ENCODE measurements at regions not wholly inside any gene's neighbourhood (a gene's known extent, or its start where the extent isn't known, plus 50 kb on each side); places are given as distances from the start of the nearest gene placed in this dataset.
A peak's percentile ranks its signal among the peaks of the same experiment; 100 is the strongest.

DNA sequence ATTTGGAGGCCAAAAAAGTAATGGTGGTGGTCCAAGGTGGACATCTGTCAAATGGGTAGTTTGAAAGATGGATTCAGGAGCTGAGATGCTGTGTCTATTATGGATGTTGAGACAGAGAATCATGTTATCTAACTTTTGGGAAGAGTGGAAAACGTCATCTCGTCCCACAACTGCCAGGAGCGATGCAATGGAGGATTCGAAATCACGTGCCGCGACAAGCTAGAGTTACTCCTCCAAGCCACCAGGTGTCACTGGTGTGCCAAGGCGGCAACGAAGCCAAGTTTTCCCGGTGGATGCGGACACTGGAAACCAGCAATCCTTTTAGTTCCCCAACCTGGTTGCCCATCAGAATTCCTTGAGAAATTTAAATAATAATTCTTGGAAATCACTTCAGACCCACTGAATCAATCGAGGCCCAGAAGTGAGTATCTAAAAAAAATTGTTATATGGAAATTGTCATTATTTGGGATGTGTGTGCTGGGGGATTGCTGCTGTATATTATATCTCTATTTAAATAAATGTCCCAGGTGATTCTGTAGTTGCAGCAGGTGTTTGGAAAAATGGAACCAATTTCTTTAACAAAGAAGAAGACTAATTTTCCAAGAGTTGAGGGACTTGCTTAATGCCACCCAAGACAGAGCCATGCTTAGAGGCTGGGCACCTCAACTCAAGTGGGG, 206.1 kb downstream of the HAPSTR1 start:
- Histone ChIP-seq H4K20me1 (ENCODE audit: insufficient read depth, low read length) (no peaks in the 10 kb centered on the region), H3K27me3 (replicated peaks; ENCODE audit: insufficient read depth, low read length) (no peaks in the 10 kb centered on the region), H2AFZ (ENCODE audit: low read length) (peak overlapping the region; percentile 78; the same call in 1 of the 2 replicates), H3K27ac (ENCODE audit: low read length) (no peak overlapping the region), H3K4me1 (ENCODE audit: low read length) (no peaks in the 10 kb centered on the region), H3K4me3 (ENCODE audit: low read length) (no peak overlapping the region), H3K9ac (ENCODE audit: low read length) (no peak overlapping the region), H3F3A (ENCODE audit: insufficient read depth, low read length) (no peaks in the 10 kb centered on the region), H3K4me2 (ENCODE audit: low read depth, low read length) (peak overlapping the region; percentile 33; the same call in 1 of the 2 replicates), H3K36me3 (replicated peaks; ENCODE audit: insufficient read depth, low read length) (no peaks in the 10 kb centered on the region), H3K9me3 (replicated peaks; ENCODE audit: insufficient read depth, low read length) (no peaks in the 10 kb centered on the region), H3K9me2 (replicated peaks; ENCODE audit: insufficient read depth, low read length) (no peaks in the 10 kb centered on the region), H3K79me2 (ENCODE audit: low read length) (no peaks in the 10 kb centered on the region)
- peak; percentile 29 for DNase-seq
- TF ChIP-seq EZH2 (optimal IDR thresholded peaks at IDR 0.05; ENCODE audit: low read depth, low read length), result no peak
- no peak for TF ChIP-seq EZH2phosphoT487 (IDR thresholded peaks at IDR 0.05; ENCODE audit: low read length)
- TF ChIP-seq CTCF (IDR thresholded peaks at IDR 0.05; ENCODE audit: low read length), result peak; percentile 69

DNA sequence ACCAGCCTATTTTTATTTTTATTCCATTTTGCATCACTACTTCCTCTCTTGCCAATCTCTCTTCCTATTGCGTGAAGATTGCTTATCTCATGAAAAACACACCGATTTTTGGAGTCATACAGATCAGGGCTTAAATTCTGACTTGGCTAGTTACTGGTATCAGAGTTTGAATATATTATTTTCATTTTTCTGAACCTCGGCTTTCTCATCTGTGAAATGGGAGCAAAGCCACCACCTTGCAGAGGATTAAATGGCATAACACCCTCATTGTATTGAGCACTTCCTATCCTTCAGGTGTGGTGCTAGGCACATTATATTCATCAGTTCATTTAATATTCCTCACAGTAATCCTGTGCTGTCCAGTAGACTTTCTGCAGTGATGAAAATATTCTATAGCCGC, 208.8 kb downstream of the HAPSTR1 start:
- no peaks in the 10 kb centered on the region for H3K79me2 ChIP-seq (ENCODE audit: low read length)
- H3K27ac ChIP-seq (ENCODE audit: low read length), result no peak overlapping the region
- H3K9ac ChIP-seq (ENCODE audit: low read length), result no peak overlapping the region
- H3K4me1 ChIP-seq (ENCODE audit: low read length), result no peaks in the 10 kb centered on the region
- H3K9me3 ChIP-seq (replicated peaks; ENCODE audit: insufficient read depth, low read length), result no peaks in the 10 kb centered on the region
- no peak for TF ChIP-seq EZH2 (optimal IDR thresholded peaks at IDR 0.05; ENCODE audit: low read depth, low read length)
- no peaks in the 10 kb centered on the region for H4K20me1 ChIP-seq (ENCODE audit: insufficient read depth, low read length)
- H2AFZ ChIP-seq (ENCODE audit: low read length), result no peak overlapping the region
- no peaks in the 10 kb centered on the region for H3F3A ChIP-seq (ENCODE audit: insufficient read depth, low read length)
- no peaks in the 10 kb centered on the region for H3K27me3 ChIP-seq (replicated peaks; ENCODE audit: insufficient read depth, low read length)
- H3K4me2 ChIP-seq (ENCODE audit: low read depth, low read length), result no peak overlapping the region
- no peak for DNase-seq
- H3K9me2 ChIP-seq (replicated peaks; ENCODE audit: insufficient read depth, low read length), result no peaks in the 10 kb centered on the region
- no peak overlapping the region for H3K4me3 ChIP-seq (ENCODE audit: low read length)
- no peaks in the 10 kb centered on the region for H3K36me3 ChIP-seq (replicated peaks; ENCODE audit: insufficient read depth, low read length)

DNA sequence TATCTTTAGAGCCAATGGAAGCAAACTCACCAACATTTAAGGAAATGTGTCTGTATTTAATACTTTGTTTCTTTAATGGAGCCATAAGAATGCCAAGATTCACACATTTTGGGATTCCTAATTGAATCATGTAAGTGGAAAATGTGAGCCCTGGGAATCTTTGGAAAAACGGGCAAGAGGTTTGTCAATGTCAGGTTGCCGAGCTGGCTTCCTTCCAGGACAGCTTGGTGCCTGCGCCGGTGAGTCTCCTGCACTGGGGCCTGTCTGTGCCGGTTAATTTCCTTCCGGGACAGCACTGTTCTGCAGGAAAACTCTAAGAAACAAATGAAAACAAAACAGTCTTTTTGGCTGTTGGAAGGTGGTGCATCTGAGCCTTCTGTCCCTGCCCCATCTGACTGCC, 210.6 kb downstream of the HAPSTR1 start:
- TF ChIP-seq CTCF (IDR thresholded peaks at IDR 0.05; ENCODE audit: low read length), result no peak
- TF ChIP-seq EZH2phosphoT487 (IDR thresholded peaks at IDR 0.05; ENCODE audit: low read length), result no peak
- Histone ChIP-seq H3K9me3 (replicated peaks; ENCODE audit: insufficient read depth, low read length) (no peaks in the 10 kb centered on the region), H3K36me3 (replicated peaks; ENCODE audit: insufficient read depth, low read length) (no peaks in the 10 kb centered on the region), H3K4me3 (ENCODE audit: low read length) (no peak overlapping the region), H4K20me1 (ENCODE audit: insufficient read depth, low read length) (no peaks in the 10 kb centered on the region), H3K27me3 (replicated peaks; ENCODE audit: insufficient read depth, low read length) (no peaks in the 10 kb centered on the region), H3K9ac (ENCODE audit: low read length) (no peak overlapping the region), H3K79me2 (ENCODE audit: low read length) (no peaks in the 10 kb centered on the region), H3F3A (ENCODE audit: insufficient read depth, low read length) (no peaks in the 10 kb centered on the region), H3K27ac (ENCODE audit: low read length) (no peak overlapping the region), H3K4me2 (ENCODE audit: low read depth, low read length) (no peak overlapping the region), H2AFZ (ENCODE audit: low read length) (no peak overlapping the region), H3K9me2 (replicated peaks; ENCODE audit: insufficient read depth, low read length) (no peaks in the 10 kb centered on the region), H3K4me1 (ENCODE audit: low read length) (no peaks in the 10 kb centered on the region)
- DNase-seq, result no peak

DNA sequence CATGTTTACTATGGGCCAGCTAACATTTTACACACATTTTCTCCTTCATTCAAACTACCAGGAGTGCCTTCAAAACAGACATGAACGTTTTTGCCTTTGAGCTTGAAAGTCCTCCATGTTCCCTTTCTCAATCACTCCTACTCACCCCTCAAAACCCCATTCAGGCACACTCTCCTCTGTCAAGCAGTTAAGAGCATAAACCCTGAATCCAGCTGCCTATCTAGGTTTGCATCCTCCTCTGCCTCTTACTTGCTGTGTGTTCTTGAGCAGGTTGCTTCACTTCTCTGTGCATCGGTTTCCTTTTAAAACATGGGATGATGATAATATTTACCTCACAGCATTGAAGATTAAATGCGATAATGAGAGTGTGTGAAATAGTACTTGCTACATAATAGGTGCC, 215.3 kb downstream of the HAPSTR1 start:
- Histone ChIP-seq H4K20me1 (ENCODE audit: insufficient read depth, low read length) (no peaks in the 10 kb centered on the region), H3F3A (ENCODE audit: insufficient read depth, low read length) (no peaks in the 10 kb centered on the region), H3K9me2 (replicated peaks; ENCODE audit: insufficient read depth, low read length) (no peaks in the 10 kb centered on the region), H3K4me2 (ENCODE audit: low read depth, low read length) (no peak overlapping the region), H3K9me3 (replicated peaks; ENCODE audit: insufficient read depth, low read length) (no peaks in the 10 kb centered on the region), H3K9ac (ENCODE audit: low read length) (no peak overlapping the region), H3K27ac (ENCODE audit: low read length) (no peak overlapping the region), H3K4me1 (ENCODE audit: low read length) (no peaks in the 10 kb centered on the region), H3K4me3 (ENCODE audit: low read length) (no peak overlapping the region), H3K27me3 (replicated peaks; ENCODE audit: insufficient read depth, low read length) (no peaks in the 10 kb centered on the region), H3K79me2 (ENCODE audit: low read length) (no peaks in the 10 kb centered on the region), H2AFZ (ENCODE audit: low read length) (no peak overlapping the region), H3K36me3 (replicated peaks; ENCODE audit: insufficient read depth, low read length) (no peaks in the 10 kb centered on the region)
- TF ChIP-seq CTCF (IDR thresholded peaks at IDR 0.05; ENCODE audit: low read length) (no peak), EZH2phosphoT487 (IDR thresholded peaks at IDR 0.05; ENCODE audit: low read length) (no peak), EZH2 (optimal IDR thresholded peaks at IDR 0.05; ENCODE audit: low read depth, low read length) (no peak)
- no peak for DNase-seq
